ENCODE measurements at regions not wholly inside any gene's neighbourhood (a gene's known extent, or its start where the extent isn't known, plus 50 kb on each side); places are given as distances from the start of the nearest gene placed in this dataset.

DNA sequence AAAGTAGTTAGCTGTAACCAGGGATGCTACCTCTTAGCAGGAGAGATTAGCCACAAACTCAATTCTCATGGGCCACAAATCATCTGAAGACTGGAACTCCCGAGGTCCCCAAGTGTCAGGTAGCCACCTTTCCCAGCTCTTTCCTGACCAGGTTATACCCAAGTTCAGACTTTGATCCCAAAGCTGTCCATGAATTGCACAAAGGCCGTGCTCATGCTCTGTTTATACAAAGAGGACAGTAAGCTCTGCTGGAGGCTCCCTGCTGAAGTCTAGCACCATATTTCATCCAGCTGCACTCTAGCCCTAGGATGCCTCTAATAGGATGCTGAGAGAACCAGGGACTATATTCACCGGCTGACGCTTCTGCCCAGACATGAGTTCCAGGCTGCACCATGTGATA is 271.0 kb upstream of the ADAMTSL1 start:
- TF ChIP-seq, protein P1, sequence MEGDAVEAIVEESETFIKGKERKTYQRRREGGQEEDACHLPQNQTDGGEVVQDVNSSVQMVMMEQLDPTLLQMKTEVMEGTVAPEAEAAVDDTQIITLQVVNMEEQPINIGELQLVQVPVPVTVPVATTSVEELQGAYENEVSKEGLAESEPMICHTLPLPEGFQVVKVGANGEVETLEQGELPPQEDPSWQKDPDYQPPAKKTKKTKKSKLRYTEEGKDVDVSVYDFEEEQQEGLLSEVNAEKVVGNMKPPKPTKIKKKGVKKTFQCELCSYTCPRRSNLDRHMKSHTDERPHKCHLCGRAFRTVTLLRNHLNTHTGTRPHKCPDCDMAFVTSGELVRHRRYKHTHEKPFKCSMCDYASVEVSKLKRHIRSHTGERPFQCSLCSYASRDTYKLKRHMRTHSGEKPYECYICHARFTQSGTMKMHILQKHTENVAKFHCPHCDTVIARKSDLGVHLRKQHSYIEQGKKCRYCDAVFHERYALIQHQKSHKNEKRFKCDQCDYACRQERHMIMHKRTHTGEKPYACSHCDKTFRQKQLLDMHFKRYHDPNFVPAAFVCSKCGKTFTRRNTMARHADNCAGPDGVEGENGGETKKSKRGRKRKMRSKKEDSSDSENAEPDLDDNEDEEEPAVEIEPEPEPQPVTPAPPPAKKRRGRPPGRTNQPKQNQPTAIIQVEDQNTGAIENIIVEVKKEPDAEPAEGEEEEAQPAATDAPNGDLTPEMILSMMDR (conservative IDR thresholded peaks at IDR 0.05 in 1 of 2, IDR thresholded peaks at IDR 0.05 in 1 of 2; ENCODE audit: extremely low read depth in 1 of 2, insufficient read depth in 1 of 2, low read depth in 1 of 2, low read length in 2 of 2): no peak
- TF ChIP-seq EZH2 (IDR thresholded peaks at IDR 0.05; ENCODE audit: borderline replicate concordance, low read length): no peak
